CD4-positive, alpha-beta T cell treated with Interleukin-6 at 100 ng/mL for 8 hours (primary cell): ENCODE measurements at regions not wholly inside any gene's neighbourhood (a gene's known extent, or its start where the extent isn't known, plus 50 kb on each side); places are given as distances from the start of the nearest gene placed in this dataset.
"Not testable (repeated sequence)": the region's sequence is repeated elsewhere in the genome, so short reads cannot be mapped to it uniquely, and the experiment has no call there.

Experiments used
- DNase-seq: peaks from one replicate; pipeline ENCODE4 v3.0.0-alpha.2; 2020; ENCODE audit warnings: mixed read lengths, low spot score

GRCh38 chr16:73400951-73401350 lies 353.0 kb upstream of the ZFHX3 start:
- no peak for DNase-seq

GRCh38 chr16:73399997-73400396 lies 352.1 kb upstream of the ZFHX3 start:
- DNase-seq, result no peak

- no peak for DNase-seq
These were observed 351.6 kb upstream of the ZFHX3 start for GRCh38 chr16:73399486-73399885.

- not testable (repeated sequence) for DNase-seq
These were observed 350.7 kb upstream of the ZFHX3 start for GRCh38 chr16:73398604-73399003.

GRCh38 chr16:73396556-73396955 lies 348.6 kb upstream of the ZFHX3 start:
- no peak for DNase-seq

GRCh38 chr16:73390936-73391335 lies 343.0 kb upstream of the ZFHX3 start:
- no peak for DNase-seq

- no peak for DNase-seq
These were observed 342.6 kb upstream of the ZFHX3 start for GRCh38 chr16:73390491-73390890.

GRCh38 chr16:73389085-73389484 lies 341.2 kb upstream of the ZFHX3 start:
- no peak for DNase-seq

- no peak for DNase-seq
These were observed 340.1 kb upstream of the ZFHX3 start for GRCh38 chr16:73387979-73388378.

- no peak for DNase-seq
These were observed 337.8 kb upstream of the ZFHX3 start for GRCh38 chr16:73385696-73386095.

- DNase-seq, result no peak
These were observed 336.7 kb upstream of the ZFHX3 start for GRCh38 chr16:73384506-73385089.

- DNase-seq, result no peak
These were observed 336.0 kb upstream of the ZFHX3 start for GRCh38 chr16:73383988-73384365.

- DNase-seq, result no peak
These were observed 335.5 kb upstream of the ZFHX3 start for GRCh38 chr16:73383195-73383987.

GRCh38 chr16:73378471-73378870 lies 330.5 kb upstream of the ZFHX3 start:
- no peak for DNase-seq

- no peak for DNase-seq
These were observed 323.8 kb upstream of the ZFHX3 start for GRCh38 chr16:73371584-73372319.

- no peak for DNase-seq
These were observed 321.9 kb upstream of the ZFHX3 start for GRCh38 chr16:73369851-73370250.

- no peak for DNase-seq
These were observed 320.8 kb upstream of the ZFHX3 start for GRCh38 chr16:73368715-73369114.

GRCh38 chr16:73365016-73365551 lies 317.2 kb upstream of the ZFHX3 start:
- DNase-seq, result no peak

- no peak for DNase-seq
These were observed 316.5 kb upstream of the ZFHX3 start for GRCh38 chr16:73364413-73364812.

- no peak for DNase-seq
These were observed 313.1 kb upstream of the ZFHX3 start for GRCh38 chr16:73361061-73361460.

- DNase-seq, result no peak
These were observed 308.6 kb upstream of the ZFHX3 start for GRCh38 chr16:73356401-73357079.

GRCh38 chr16:73355981-73356380 lies 308.1 kb upstream of the ZFHX3 start:
- DNase-seq, result no peak
